ENCODE measurements at regions not wholly inside any gene's neighbourhood (a gene's known extent, or its start where the extent isn't known, plus 50 kb on each side); places are given as distances from the start of the nearest gene placed in this dataset.

GRCh38 chr3:137207616-137208015, 249.8 kb downstream of the IL20RB start:
- Histone ChIP-seq H3K18ac (ENCODE audit: low read depth, low read length) (no peak overlapping the region), H3K4me1 (ENCODE audit: control insufficient read depth, insufficient read depth, low read length) (no peaks in the 10 kb centered on the region), H4K8ac (ENCODE audit: low read depth in 2 of 2, low read length in 2 of 2) (no peak overlapping the region), H3K36me3 (ENCODE audit: control insufficient read depth, insufficient read depth, low read length) (no peaks in the 10 kb centered on the region), H3K27ac (ENCODE audit: insufficient read depth, low read length) (no peak overlapping the region), H2BK15ac (ENCODE audit: low read depth, low read length) (no peak overlapping the region), H4K20me1 (ENCODE audit: insufficient read depth, low read length) (no peaks in the 10 kb centered on the region), H3K27me3 (ENCODE audit: control insufficient read depth, insufficient read depth, low read length) (no peaks in the 10 kb centered on the region), H4K91ac (ENCODE audit: insufficient read depth, low read depth, low read length) (no peak overlapping the region), H3K9me3 (ENCODE audit: control insufficient read depth, insufficient read depth, low read length) (0 out of 2 replicates have a peak, but pooled peaks cover 4% of the 10 kb centered on the region), H3K79me1 (ENCODE audit: low read depth in 1 of 2, low read length in 2 of 2) (no peaks in the 10 kb centered on the region), H2BK20ac (ENCODE audit: low read depth, low read length) (no peak overlapping the region), H2BK5ac (ENCODE audit: low read depth, low read length, poor library complexity, severe bottlenecking) (no peak overlapping the region), H3K9ac (ENCODE audit: low read depth, low read length) (no peak overlapping the region), H3K14ac (replicated peaks; ENCODE audit: low read depth, low read length) (no peak overlapping the region), H2AK5ac (ENCODE audit: low read depth, low read length) (no peak overlapping the region), H3K9me1 (ENCODE audit: insufficient read depth, low read length) (no peaks in the 10 kb centered on the region), H3K4me3 (ENCODE audit: insufficient read depth, low read depth, low read length) (no peak overlapping the region), H3K4ac (ENCODE audit: low read depth, low read length) (no peak overlapping the region), H2AFZ (replicated peaks; ENCODE audit: low read length, poor library complexity) (no peak overlapping the region), H4K5ac (ENCODE audit: low read depth, low read length) (no peak overlapping the region), H2BK120ac (ENCODE audit: low read depth, low read length) (no peak overlapping the region), H3K56ac (ENCODE audit: extremely low read depth, insufficient read depth, low read length) (no peak overlapping the region), H3K4me2 (ENCODE audit: low read depth, low read length) (no peak overlapping the region), H2AK9ac (replicated peaks; ENCODE audit: low read depth, low read length, poor library complexity) (no peak overlapping the region), H3K23ac (ENCODE audit: low read depth, low read length) (no peak overlapping the region)
- ATAC-seq (ENCODE audit: low read depth) (no peak), DNase-seq (no peak)
- TF ChIP-seq RCOR1 (IDR thresholded peaks at IDR 0.05; ENCODE audit: insufficient replicate concordance, low read length), result no peak
- no peak for TF ChIP-seq CEBPB (IDR thresholded peaks at IDR 0.05; ENCODE audit: low read depth, low read length)
- no peak for TF ChIP-seq RFX5 (IDR thresholded peaks at IDR 0.05; ENCODE audit: low read depth, low read length)
- no peak for TF ChIP-seq USF2 (IDR thresholded peaks at IDR 0.05; ENCODE audit: low read depth, low read length)
- no peak for TF ChIP-seq SMC3 (IDR thresholded peaks at IDR 0.05; ENCODE audit: low read depth, low read length)
- no peak for TF ChIP-seq MAZ (IDR thresholded peaks at IDR 0.05; ENCODE audit: borderline replicate concordance, low read depth, low read length)
- no peak for TF ChIP-seq FOS (IDR thresholded peaks at IDR 0.05; ENCODE audit: low read depth, low read length)
- no TSS peak for BruUV-seq (replicated peaks)
- ChIA-PET POLR2A (ENCODE audit: unreplicated experiment) (no interaction called here), CTCF (no interaction called here)
- in situ Hi-C loops (cut with MboI; ENCODE audit: low sequenced_read_pairs), result no loop called here
- dilution Hi-C loops (cut with HindIII; ENCODE audit: low sequenced_read_pairs, unreplicated experiment), result no loop called here
- intact Hi-C loops (cut with micrococcal nuclease), result no loop called here
- WGBS, 2 experiments (ENCODE audit: extremely low coverage in 2 of 2, insufficient read length in 1 of 2), result no CpG with 5 or more reads among the region's 1 CpG
